K562 (cell line): ENCODE measurements at regions not wholly inside any gene's neighbourhood (a gene's known extent, or its start where the extent isn't known, plus 50 kb on each side); places are given as distances from the start of the nearest gene placed in this dataset.

Experiments
- CBX1 ChIP-seq: sonication (generic); IDR thresholded peaks from 2 replicates; pipeline ENCODE4 v1.6.1; 2016; ENCODE audit warnings: antibody characterized with exemption, low read depth, mild to moderate bottlenecking
- HMGN3 ChIP-seq: IDR thresholded peaks from 2 replicates; pipeline ENCODE4 v1.6.1; 2011; ENCODE audit warnings: borderline replicate concordance, low read depth, mild to moderate bottlenecking, mixed read lengths, low read length; ENCODE audit not compliant: insufficient read length; ENCODE audit errors: extremely low read depth
- XRCC3 ChIP-seq: fragments of 450-650 bp; IDR thresholded peaks from 2 replicates; pipeline ENCODE4 v1.6.1; 2017; ENCODE audit warnings: mild to moderate bottlenecking, moderate library complexity
- TF ChIP-seq, protein P1 (sequence below): fragments of 450-650 bp; IDR thresholded peaks from 2 replicates; pipeline ENCODE4 v1.6.1; 2016; ENCODE audit warnings: mild to moderate bottlenecking, moderate library complexity

DNA sequence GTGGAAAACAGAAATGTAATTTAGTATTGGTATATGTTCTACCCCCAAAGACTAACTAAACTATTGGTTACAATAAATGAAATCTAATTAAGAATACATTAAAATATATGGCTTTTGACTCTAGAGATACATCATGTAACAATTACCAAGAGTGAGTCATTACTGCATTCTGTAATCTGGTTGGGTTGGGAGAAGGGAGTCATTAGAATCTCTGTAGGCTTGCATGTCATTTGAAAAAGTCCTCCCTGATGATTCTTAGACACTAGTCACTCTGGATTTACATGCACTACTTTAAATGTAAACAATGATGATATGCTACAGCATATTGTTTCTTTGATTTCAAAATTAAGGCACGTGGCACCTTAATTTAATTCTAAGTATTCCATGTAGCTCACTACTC is 293.4 kb upstream of the CHST9 start (continued):
- TF ChIP-seq, protein P1, sequence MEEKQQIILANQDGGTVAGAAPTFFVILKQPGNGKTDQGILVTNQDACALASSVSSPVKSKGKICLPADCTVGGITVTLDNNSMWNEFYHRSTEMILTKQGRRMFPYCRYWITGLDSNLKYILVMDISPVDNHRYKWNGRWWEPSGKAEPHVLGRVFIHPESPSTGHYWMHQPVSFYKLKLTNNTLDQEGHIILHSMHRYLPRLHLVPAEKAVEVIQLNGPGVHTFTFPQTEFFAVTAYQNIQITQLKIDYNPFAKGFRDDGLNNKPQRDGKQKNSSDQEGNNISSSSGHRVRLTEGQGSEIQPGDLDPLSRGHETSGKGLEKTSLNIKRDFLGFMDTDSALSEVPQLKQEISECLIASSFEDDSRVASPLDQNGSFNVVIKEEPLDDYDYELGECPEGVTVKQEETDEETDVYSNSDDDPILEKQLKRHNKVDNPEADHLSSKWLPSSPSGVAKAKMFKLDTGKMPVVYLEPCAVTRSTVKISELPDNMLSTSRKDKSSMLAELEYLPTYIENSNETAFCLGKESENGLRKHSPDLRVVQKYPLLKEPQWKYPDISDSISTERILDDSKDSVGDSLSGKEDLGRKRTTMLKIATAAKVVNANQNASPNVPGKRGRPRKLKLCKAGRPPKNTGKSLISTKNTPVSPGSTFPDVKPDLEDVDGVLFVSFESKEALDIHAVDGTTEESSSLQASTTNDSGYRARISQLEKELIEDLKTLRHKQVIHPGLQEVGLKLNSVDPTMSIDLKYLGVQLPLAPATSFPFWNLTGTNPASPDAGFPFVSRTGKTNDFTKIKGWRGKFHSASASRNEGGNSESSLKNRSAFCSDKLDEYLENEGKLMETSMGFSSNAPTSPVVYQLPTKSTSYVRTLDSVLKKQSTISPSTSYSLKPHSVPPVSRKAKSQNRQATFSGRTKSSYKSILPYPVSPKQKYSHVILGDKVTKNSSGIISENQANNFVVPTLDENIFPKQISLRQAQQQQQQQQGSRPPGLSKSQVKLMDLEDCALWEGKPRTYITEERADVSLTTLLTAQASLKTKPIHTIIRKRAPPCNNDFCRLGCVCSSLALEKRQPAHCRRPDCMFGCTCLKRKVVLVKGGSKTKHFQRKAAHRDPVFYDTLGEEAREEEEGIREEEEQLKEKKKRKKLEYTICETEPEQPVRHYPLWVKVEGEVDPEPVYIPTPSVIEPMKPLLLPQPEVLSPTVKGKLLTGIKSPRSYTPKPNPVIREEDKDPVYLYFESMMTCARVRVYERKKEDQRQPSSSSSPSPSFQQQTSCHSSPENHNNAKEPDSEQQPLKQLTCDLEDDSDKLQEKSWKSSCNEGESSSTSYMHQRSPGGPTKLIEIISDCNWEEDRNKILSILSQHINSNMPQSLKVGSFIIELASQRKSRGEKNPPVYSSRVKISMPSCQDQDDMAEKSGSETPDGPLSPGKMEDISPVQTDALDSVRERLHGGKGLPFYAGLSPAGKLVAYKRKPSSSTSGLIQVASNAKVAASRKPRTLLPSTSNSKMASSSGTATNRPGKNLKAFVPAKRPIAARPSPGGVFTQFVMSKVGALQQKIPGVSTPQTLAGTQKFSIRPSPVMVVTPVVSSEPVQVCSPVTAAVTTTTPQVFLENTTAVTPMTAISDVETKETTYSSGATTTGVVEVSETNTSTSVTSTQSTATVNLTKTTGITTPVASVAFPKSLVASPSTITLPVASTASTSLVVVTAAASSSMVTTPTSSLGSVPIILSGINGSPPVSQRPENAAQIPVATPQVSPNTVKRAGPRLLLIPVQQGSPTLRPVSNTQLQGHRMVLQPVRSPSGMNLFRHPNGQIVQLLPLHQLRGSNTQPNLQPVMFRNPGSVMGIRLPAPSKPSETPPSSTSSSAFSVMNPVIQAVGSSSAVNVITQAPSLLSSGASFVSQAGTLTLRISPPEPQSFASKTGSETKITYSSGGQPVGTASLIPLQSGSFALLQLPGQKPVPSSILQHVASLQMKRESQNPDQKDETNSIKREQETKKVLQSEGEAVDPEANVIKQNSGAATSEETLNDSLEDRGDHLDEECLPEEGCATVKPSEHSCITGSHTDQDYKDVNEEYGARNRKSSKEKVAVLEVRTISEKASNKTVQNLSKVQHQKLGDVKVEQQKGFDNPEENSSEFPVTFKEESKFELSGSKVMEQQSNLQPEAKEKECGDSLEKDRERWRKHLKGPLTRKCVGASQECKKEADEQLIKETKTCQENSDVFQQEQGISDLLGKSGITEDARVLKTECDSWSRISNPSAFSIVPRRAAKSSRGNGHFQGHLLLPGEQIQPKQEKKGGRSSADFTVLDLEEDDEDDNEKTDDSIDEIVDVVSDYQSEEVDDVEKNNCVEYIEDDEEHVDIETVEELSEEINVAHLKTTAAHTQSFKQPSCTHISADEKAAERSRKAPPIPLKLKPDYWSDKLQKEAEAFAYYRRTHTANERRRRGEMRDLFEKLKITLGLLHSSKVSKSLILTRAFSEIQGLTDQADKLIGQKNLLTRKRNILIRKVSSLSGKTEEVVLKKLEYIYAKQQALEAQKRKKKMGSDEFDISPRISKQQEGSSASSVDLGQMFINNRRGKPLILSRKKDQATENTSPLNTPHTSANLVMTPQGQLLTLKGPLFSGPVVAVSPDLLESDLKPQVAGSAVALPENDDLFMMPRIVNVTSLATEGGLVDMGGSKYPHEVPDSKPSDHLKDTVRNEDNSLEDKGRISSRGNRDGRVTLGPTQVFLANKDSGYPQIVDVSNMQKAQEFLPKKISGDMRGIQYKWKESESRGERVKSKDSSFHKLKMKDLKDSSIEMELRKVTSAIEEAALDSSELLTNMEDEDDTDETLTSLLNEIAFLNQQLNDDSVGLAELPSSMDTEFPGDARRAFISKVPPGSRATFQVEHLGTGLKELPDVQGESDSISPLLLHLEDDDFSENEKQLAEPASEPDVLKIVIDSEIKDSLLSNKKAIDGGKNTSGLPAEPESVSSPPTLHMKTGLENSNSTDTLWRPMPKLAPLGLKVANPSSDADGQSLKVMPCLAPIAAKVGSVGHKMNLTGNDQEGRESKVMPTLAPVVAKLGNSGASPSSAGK = no peak
- TF ChIP-seq HMGN3 (no peak), CBX1 (no peak), XRCC3 (no peak)
